ENCODE measurements at regions not wholly inside any gene's neighbourhood (a gene's known extent, or its start where the extent isn't known, plus 50 kb on each side); places are given as distances from the start of the nearest gene placed in this dataset.

DNA sequence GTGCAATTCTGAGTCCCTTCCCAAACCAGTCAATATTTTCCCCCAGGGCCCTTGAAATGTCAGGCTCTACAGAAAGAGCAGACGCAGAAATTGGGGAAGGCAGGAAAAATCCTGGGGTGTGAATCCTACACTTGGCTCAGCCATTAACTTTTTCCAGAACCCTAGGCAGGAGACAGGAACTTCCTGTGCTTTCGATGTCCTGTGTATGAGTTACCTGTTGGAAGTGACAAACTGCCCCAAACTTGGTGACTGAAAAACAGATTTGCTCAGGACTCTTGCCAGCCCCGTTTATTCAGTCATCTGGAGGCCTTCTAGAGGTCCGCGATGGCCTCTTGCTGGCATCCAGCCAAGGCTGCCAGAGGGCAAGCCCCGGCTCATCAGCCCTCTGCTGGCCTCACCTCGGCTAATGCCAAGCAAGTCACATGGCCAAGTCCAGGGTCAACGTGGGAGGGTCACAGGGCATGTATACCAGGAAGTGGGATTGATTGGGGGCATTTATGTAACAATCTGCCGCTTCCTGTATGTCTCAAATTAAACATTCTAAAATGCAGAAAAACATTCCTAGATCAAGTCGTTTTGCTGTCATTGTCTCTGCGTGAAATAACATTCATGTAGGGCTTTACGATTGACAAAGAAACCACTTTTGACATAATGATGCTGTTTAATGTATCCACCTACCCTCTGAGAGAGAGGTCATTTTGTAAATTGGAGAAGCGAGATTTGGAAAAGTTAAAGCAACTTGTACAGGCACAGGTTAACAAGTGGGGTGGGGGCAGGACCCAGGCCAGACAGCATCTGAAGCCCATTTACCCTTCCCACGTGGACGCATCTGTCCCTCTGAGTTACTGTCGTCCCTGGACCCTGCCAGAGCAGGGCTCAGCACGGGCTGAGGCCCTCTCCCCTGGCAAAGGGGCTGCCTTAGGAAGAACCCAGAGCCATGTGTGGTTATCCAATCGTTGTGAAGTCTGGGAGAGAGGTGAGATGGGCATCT lies 179.4 kb downstream of the INHBB start (continued):
- TF ChIP-seq ZNF615 (CRISPR knock-in tag; IDR thresholded peaks at IDR 0.05; ENCODE audit: borderline replicate concordance) (peak; percentile 80; the same call in 1 of the 2 replicates), ONECUT2 (CRISPR knock-in tag; IDR thresholded peaks at IDR 0.05) (0 out of 2 replicates have a peak, but pooled peaks have one; percentile 30), ZNF143 (CRISPR knock-in tag; IDR thresholded peaks at IDR 0.05) (no peak; the same call in 1 of the 2 replicates), KLF6 (CRISPR knock-in tag; IDR thresholded peaks at IDR 0.05) (peak; percentile 63; the same call in 1 of the 2 replicates), FOXA3 (CRISPR knock-in tag; IDR thresholded peaks at IDR 0.05) (peak; percentile 93), GFI1 (CRISPR knock-in tag; IDR thresholded peaks at IDR 0.05; ENCODE audit: borderline replicate concordance) (peak; percentile 87; the same call in 1 of the 2 replicates), CBX2 (IDR thresholded peaks at IDR 0.05; ENCODE audit: low read depth, low read length) (no peak), CBX2 (CRISPR knock-in tag; IDR thresholded peaks at IDR 0.05; ENCODE audit: low read depth) (0 out of 2 replicates have a peak, but pooled peaks have one; percentile 61), ZBTB7B (CRISPR knock-in tag; IDR thresholded peaks at IDR 0.05) (peak; percentile 94), TBP (CRISPR knock-in tag; IDR thresholded peaks at IDR 0.05) (no peak), PITX1 (CRISPR knock-in tag; IDR thresholded peaks at IDR 0.05) (peak; percentile 98), ATAD3A (CRISPR knock-in tag; IDR thresholded peaks at IDR 0.05) (no peak), PHF8 (CRISPR knock-in tag; IDR thresholded peaks at IDR 0.05) (peak; percentile 56), MAF1 (CRISPR knock-in tag; IDR thresholded peaks at IDR 0.05; ENCODE audit: borderline replicate concordance) (no peak)
- TF ChIP-seq, protein P1, sequence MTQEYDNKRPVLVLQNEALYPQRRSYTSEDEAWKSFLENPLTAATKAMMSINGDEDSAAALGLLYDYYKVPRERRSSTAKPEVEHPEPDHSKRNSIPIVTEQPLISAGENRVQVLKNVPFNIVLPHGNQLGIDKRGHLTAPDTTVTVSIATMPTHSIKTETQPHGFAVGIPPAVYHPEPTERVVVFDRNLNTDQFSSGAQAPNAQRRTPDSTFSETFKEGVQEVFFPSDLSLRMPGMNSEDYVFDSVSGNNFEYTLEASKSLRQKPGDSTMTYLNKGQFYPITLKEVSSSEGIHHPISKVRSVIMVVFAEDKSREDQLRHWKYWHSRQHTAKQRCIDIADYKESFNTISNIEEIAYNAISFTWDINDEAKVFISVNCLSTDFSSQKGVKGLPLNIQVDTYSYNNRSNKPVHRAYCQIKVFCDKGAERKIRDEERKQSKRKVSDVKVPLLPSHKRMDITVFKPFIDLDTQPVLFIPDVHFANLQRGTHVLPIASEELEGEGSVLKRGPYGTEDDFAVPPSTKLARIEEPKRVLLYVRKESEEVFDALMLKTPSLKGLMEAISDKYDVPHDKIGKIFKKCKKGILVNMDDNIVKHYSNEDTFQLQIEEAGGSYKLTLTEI (CRISPR knock-in tag; conservative IDR thresholded peaks at IDR 0.05) = no peak
- TF ChIP-seq, protein P2, sequence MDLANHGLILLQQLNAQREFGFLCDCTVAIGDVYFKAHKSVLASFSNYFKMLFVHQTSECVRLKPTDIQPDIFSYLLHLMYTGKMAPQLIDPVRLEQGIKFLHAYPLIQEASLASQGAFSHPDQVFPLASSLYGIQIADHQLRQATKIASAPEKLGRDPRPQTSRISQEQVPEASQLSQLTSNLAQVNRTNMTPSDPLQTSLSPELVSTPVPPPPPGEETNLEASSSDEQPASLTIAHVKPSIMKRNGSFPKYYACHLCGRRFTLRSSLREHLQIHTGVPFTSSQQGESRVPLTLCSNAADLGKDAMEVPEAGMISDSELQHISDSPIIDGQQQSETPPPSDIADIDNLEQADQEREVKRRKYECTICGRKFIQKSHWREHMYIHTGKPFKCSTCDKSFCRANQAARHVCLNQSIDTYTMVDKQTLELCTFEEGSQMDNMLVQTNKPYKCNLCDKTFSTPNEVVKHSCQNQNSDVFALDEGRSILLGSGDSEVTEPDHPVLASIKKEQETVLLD (CRISPR knock-in tag; IDR thresholded peaks at IDR 0.05; ENCODE audit: low read depth) = no peak; the same call in 1 of the 2 replicates
- TF ChIP-seq, protein P3, sequence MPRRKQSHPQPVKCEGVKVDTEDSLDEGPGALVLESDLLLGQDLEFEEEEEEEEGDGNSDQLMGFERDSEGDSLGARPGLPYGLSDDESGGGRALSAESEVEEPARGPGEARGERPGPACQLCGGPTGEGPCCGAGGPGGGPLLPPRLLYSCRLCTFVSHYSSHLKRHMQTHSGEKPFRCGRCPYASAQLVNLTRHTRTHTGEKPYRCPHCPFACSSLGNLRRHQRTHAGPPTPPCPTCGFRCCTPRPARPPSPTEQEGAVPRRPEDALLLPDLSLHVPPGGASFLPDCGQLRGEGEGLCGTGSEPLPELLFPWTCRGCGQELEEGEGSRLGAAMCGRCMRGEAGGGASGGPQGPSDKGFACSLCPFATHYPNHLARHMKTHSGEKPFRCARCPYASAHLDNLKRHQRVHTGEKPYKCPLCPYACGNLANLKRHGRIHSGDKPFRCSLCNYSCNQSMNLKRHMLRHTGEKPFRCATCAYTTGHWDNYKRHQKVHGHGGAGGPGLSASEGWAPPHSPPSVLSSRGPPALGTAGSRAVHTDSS (CRISPR knock-in tag; conservative IDR thresholded peaks at IDR 0.05) = no peak
- TF ChIP-seq, protein P4, sequence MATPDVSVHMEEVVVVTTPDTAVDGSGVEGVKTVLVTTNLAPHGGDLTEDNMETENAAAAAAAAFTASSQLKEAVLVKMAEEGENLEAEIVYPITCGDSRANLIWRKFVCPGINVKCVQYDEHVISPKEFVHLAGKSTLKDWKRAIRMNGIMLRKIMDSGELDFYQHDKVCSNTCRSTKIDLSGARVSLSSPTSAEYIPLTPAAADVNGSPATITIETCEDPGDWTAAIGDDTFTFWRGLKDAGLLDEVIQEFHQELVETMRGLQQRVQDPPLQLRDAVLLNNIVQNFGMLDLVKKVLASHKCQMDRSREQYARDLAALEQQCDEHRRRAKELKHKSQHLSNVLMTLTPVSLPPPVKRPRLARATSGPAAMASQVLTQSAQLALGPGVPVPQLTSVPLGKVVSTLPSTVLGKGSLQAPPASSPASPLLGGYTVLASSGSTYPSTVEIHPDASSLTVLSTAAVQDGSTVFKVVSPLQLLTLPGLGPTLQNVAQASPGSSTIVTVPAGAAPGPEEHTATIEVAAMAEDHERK (CRISPR knock-in tag; IDR thresholded peaks at IDR 0.05; ENCODE audit: low read depth) = no peak; the same call in 1 of the 2 replicates
- TF ChIP-seq, protein P5, sequence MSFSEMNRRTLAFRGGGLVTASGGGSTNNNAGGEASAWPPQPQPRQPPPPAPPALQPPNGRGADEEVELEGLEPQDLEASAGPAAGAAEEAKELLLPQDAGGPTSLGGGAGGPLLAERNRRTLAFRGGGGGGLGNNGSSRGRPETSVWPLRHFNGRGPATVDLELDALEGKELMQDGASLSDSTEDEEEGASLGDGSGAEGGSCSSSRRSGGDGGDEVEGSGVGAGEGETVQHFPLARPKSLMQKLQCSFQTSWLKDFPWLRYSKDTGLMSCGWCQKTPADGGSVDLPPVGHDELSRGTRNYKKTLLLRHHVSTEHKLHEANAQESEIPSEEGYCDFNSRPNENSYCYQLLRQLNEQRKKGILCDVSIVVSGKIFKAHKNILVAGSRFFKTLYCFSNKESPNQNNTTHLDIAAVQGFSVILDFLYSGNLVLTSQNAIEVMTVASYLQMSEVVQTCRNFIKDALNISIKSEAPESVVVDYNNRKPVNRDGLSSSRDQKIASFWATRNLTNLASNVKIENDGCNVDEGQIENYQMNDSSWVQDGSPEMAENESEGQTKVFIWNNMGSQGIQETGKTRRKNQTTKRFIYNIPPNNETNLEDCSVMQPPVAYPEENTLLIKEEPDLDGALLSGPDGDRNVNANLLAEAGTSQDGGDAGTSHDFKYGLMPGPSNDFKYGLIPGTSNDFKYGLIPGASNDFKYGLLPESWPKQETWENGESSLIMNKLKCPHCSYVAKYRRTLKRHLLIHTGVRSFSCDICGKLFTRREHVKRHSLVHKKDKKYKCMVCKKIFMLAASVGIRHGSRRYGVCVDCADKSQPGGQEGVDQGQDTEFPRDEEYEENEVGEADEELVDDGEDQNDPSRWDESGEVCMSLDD (CRISPR knock-in tag; IDR thresholded peaks at IDR 0.05; ENCODE audit: borderline replicate concordance) = no peak
